CD4-positive, CD25-positive, alpha-beta regulatory T cell (primary cell): ENCODE measurements at regions not wholly inside any gene's neighbourhood (a gene's known extent, or its start where the extent isn't known, plus 50 kb on each side); places are given as distances from the start of the nearest gene placed in this dataset.

Source experiments
- ATAC-seq, 2 donors: fragments of 150-1000 bp; cut with Tn5 transposase; one replicate each; pipeline ENCODE4 v1.10.0; 2021; ENCODE audit warnings: low read depth in 2 of 2, moderate number of reproducible peaks in 2 of 2, moderate library complexity in 1 of 2
- DNase-seq, 3 donors: peaks; one replicate each; pipeline versions ENCODE4 v3.0.0 to v3.0.0-alpha.2; 2012 to 2022; ENCODE audit warnings: mixed read lengths in 1 of 3
- H3K27ac ChIP-seq: one replicate; pipeline ENCODE4 v1.7.0; 2013; ENCODE audit warnings: mild to moderate bottlenecking, low read length; ENCODE audit not compliant: insufficient read depth, poor library complexity, severe bottlenecking
- H3K27me3 ChIP-seq: one replicate; pipeline ENCODE4 v1.7.0; 2013; ENCODE audit warnings: low read length; ENCODE audit not compliant: control insufficient read depth, insufficient read depth
- H3K36me3 ChIP-seq: one replicate; pipeline ENCODE4 v1.7.0; 2013; ENCODE audit warnings: mild to moderate bottlenecking, low read length, moderate library complexity; ENCODE audit not compliant: control insufficient read depth, insufficient read depth
- H3K4me1 ChIP-seq: 2 replicates; pipeline ENCODE4 v1.7.0; 2013; ENCODE audit warnings: mild to moderate bottlenecking, low read length; ENCODE audit not compliant: insufficient read depth, control insufficient read depth, poor library complexity, severe bottlenecking
- H3K4me3 ChIP-seq: one replicate; pipeline ENCODE4 v1.7.0; 2013; ENCODE audit warnings: low read depth, mild to moderate bottlenecking, low read length, moderate library complexity
- H3K9me3 ChIP-seq, 2 experiments: 1 replicate in 1 of 2; 2 replicates in 1 of 2; pipeline ENCODE4 v1.7.0; 2013; ENCODE audit warnings: low read length in 2 of 2, mild to moderate bottlenecking in 1 of 2, moderate library complexity in 1 of 2; ENCODE audit not compliant: control insufficient read depth in 2 of 2
- H3K27ac Mint-ChIP-seq, 3 donors: one replicate each; pipeline ENCODE4 v1.8.0; 2020 to 2022; ENCODE audit warnings: mild to moderate bottlenecking in 3 of 3, mixed read lengths in 3 of 3, moderate library complexity in 2 of 3
- H3K27me3 Mint-ChIP-seq: one replicate; pipeline ENCODE4 v1.8.0; 2022; ENCODE audit warnings: mild to moderate bottlenecking, mixed read lengths
- H3K36me3 Mint-ChIP-seq: one replicate; pipeline ENCODE4 v1.8.0; 2020; ENCODE audit warnings: mixed read lengths
- H3K4me1 Mint-ChIP-seq, 4 donors: one replicate each; pipeline ENCODE4 v1.8.0; 2020 to 2022; ENCODE audit warnings: mixed read lengths in 4 of 4, mild to moderate bottlenecking in 1 of 4
- H3K4me3 Mint-ChIP-seq, 4 donors: one replicate each; pipeline ENCODE4 v1.8.0; 2020 to 2022; ENCODE audit warnings: mild to moderate bottlenecking in 4 of 4, mixed read lengths in 4 of 4, moderate library complexity in 3 of 4
- H3K9me3 Mint-ChIP-seq, 7 donors: one replicate each; pipeline ENCODE4 v1.8.0; 2020 to 2022; ENCODE audit warnings: mixed read lengths in 7 of 7, mild to moderate bottlenecking in 3 of 7, moderate library complexity in 2 of 7

DNA sequence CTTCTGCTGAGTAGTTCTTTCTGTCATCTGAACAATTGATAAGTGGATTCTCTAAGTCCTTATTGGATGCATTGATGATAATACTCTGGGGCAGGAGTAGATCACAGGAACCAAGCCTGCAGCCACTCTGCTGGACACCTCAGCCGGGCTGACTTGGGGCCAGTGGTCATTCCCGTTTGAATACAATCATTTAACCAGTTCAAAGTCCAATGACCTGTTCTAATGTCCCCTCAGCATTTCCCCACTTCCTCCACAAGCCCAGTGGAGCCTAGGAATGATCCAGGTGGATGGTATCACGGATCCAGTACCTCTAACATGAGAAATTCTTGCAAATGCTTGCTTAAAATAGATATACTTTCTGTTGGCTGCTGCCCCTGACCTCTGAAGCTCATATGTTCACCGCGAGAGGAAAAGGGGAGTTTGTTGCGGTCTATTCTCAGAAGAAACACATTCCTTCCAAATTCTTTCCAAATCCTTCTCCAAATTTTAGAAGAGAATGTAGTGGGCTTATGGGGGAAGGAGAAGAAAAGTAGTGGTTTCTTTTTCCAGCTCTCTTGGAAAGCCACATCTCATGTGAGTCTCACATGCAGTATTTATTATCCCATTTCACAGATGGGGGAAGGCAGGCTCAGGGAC lies 170.9 kb downstream of the INHBB start:
- no peaks in the 10 kb centered on the region for H3K4me1 ChIP-seq
- Mint-ChIP-seq H3K9me3 (no peaks in the 10 kb centered on the region), H3K36me3 (no peaks in the 10 kb centered on the region), H3K4me3 (no peak overlapping the region), H3K27me3 (peaks cover 4% of the 10 kb centered on the region), H3K4me1 (no peaks in the 10 kb centered on the region), H3K27ac (no peak overlapping the region)
- no peaks in the 10 kb centered on the region for H3K9me3 ChIP-seq
- DNase-seq (no peak), ATAC-seq (no peak)
- no peak overlapping the region for H3K27ac ChIP-seq
- no peak overlapping the region for H3K4me3 ChIP-seq
- H3K36me3 ChIP-seq: no peaks in the 10 kb centered on the region
- H3K27me3 ChIP-seq: no peaks in the 10 kb centered on the region

GRCh38 chr2:120517751-120518469 lies 172.0 kb downstream of the INHBB start:
- Mint-ChIP-seq H3K4me1 (no peaks in the 10 kb centered on the region), H3K4me3 (no peak overlapping the region), H3K36me3 (no peaks in the 10 kb centered on the region), H3K27me3 (peaks cover 4% of the 10 kb centered on the region), H3K27ac (no peak overlapping the region), H3K9me3 (peaks cover 0 to 2% (median 0%) of the 10 kb centered on the region in 7 donors)
- H3K27ac ChIP-seq: no peak overlapping the region
- no peaks in the 10 kb centered on the region for H3K36me3 ChIP-seq
- H3K4me3 ChIP-seq: no peak overlapping the region
- no peaks in the 10 kb centered on the region for H3K4me1 ChIP-seq
- DNase-seq: no peak
- ATAC-seq: no peak
- no peaks in the 10 kb centered on the region for H3K9me3 ChIP-seq
- no peaks in the 10 kb centered on the region for H3K27me3 ChIP-seq

DNA sequence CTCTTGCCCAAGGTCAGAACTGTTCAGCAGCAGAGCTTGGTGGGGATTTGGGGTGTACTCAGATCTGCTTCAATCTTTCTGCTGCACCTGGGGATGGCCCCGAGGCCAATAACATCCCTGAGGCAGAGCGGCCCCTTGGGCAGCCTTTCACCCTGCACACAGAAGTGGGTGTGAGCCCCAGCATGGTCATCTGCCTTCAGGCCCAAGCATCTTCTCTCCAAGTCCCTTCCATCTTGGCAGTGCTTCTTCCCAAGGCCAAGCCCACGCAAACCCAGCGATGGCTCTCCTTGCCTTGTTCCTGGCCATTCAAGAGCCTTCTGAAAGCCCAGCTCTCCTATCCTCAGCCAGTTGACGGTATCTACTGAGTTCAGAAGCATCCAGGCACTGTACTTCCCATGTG lies 172.9 kb downstream of the INHBB start:
- H3K4me3 Mint-ChIP-seq: no peak overlapping the region
- H3K27ac Mint-ChIP-seq: no peak overlapping the region
- Histone ChIP-seq H3K36me3 (no peaks in the 10 kb centered on the region), H3K27me3 (no peaks in the 10 kb centered on the region), H3K9me3 (no peaks in the 10 kb centered on the region), H3K4me1 (no peaks in the 10 kb centered on the region), H3K4me3 (no peak overlapping the region), H3K27ac (no peak overlapping the region)
- no peaks in the 10 kb centered on the region for H3K4me1 Mint-ChIP-seq
- ATAC-seq (no peak), DNase-seq (no peak)
- H3K9me3 Mint-ChIP-seq: peaks cover 0 to 2% (median 0%) of the 10 kb centered on the region in 7 donors
- no peaks in the 10 kb centered on the region for H3K36me3 Mint-ChIP-seq
- H3K27me3 Mint-ChIP-seq: peaks cover 4% of the 10 kb centered on the region

GRCh38 chr2:120519469-120519868 lies 173.5 kb downstream of the INHBB start:
- H3K4me3 ChIP-seq: no peak overlapping the region
- no peaks in the 10 kb centered on the region for H3K27me3 ChIP-seq
- no peaks in the 10 kb centered on the region for H3K36me3 Mint-ChIP-seq
- H3K36me3 ChIP-seq: no peaks in the 10 kb centered on the region
- H3K9me3 Mint-ChIP-seq: peaks cover 0 to 2% (median 0%) of the 10 kb centered on the region in 7 donors
- H3K27me3 Mint-ChIP-seq: peaks cover 4% of the 10 kb centered on the region
- no peak overlapping the region for H3K27ac Mint-ChIP-seq
- peak overlapping the region in 1 of 4 donors; percentile 86 for H3K4me3 Mint-ChIP-seq
- no peak for ATAC-seq
- no peak for DNase-seq
- H3K9me3 ChIP-seq: no peaks in the 10 kb centered on the region
- no peaks in the 10 kb centered on the region for H3K4me1 Mint-ChIP-seq
- H3K27ac ChIP-seq: no peak overlapping the region
- H3K4me1 ChIP-seq: no peaks in the 10 kb centered on the region

- Histone ChIP-seq H3K4me3 (no peak overlapping the region), H3K36me3 (no peaks in the 10 kb centered on the region), H3K27me3 (no peaks in the 10 kb centered on the region), H3K27ac (no peak overlapping the region), H3K9me3 (no peaks in the 10 kb centered on the region), H3K4me1 (no peaks in the 10 kb centered on the region)
- DNase-seq (no peak), ATAC-seq (no peak)
- H3K36me3 Mint-ChIP-seq: no peaks in the 10 kb centered on the region
- H3K27me3 Mint-ChIP-seq: peaks cover 11% of the 10 kb centered on the region
- H3K4me1 Mint-ChIP-seq: no peaks in the 10 kb centered on the region
- H3K9me3 Mint-ChIP-seq: peaks cover 0 to 2% (median 0%) of the 10 kb centered on the region in 7 donors
- H3K27ac Mint-ChIP-seq: no peak overlapping the region
- H3K4me3 Mint-ChIP-seq: no peak overlapping the region
Measured at GRCh38 chr2:120520454-120520853, 174.5 kb downstream of the INHBB start.

DNA sequence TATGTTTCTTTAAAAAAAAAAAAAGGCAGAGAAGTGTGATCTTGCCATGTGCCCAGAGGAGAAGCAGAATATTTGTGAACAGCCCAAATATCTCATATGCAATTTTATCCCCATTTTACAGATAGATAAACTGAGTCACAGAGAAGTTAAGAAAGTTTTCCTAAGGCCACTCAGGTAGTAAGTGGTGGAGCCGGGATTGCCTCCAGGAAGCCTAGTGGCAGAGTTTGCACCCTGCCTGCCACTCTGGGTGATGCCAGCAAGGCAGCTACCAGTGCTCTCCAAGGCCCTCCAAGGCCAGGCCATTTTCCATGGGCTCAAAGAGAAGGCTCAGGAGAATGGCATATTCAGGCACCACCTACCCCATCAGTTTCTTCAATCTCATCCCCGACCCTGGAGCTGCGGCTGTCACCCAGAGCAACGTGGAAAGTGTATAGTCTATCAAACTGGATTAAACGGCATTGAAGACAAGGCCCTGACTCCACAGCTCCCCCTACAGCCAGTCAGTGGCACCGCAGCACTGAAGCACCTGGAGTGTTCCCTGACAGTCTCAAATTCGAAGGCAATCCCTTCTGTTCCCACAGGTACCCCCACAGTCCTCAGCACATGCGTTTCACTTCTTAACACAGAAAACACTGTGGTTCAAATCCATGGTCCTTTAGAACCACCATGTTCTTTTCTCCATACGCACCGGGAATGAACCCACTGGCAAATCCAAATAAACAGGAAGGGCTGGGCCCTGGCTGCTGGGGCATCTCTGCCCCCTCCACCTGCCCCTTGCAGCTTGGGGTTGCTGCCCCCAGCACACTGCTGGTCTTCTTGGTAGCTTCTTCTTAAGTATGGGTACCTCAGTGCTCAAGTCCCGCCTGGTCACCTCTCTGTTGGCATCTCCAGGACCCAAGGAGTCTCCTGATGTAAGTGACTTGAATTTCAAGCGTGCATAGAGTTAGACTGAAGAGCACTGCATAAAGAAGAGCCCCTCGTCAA lies 175.3 kb downstream of the INHBB start:
- no peaks in the 10 kb centered on the region for H3K36me3 ChIP-seq
- no peak for ATAC-seq
- no peaks in the 10 kb centered on the region for H3K4me1 Mint-ChIP-seq
- DNase-seq: peak in 1 of 3 donors; percentile 24
- no peak overlapping the region for H3K27ac ChIP-seq
- no peaks in the 10 kb centered on the region for H3K36me3 Mint-ChIP-seq
- peaks cover 11% of the 10 kb centered on the region for H3K27me3 Mint-ChIP-seq
- H3K9me3 Mint-ChIP-seq: peaks cover 0 to 2% (median 0%) of the 10 kb centered on the region in 7 donors
- no peaks in the 10 kb centered on the region for H3K4me1 ChIP-seq
- H3K4me3 Mint-ChIP-seq: no peak overlapping the region
- no peak overlapping the region for H3K4me3 ChIP-seq
- no peak overlapping the region for H3K27ac Mint-ChIP-seq
- no peaks in the 10 kb centered on the region for H3K9me3 ChIP-seq
- no peaks in the 10 kb centered on the region for H3K27me3 ChIP-seq

- no peak overlapping the region for H3K4me3 Mint-ChIP-seq
- H3K4me1 Mint-ChIP-seq: no peaks in the 10 kb centered on the region
- peaks cover 11% of the 10 kb centered on the region for H3K27me3 Mint-ChIP-seq
- Histone ChIP-seq H3K4me1 (no peaks in the 10 kb centered on the region), H3K27ac (no peak overlapping the region), H3K27me3 (no peaks in the 10 kb centered on the region), H3K9me3 (no peaks in the 10 kb centered on the region), H3K36me3 (no peaks in the 10 kb centered on the region), H3K4me3 (no peak overlapping the region)
- peaks cover 0 to 2% (median 0%) of the 10 kb centered on the region in 7 donors for H3K9me3 Mint-ChIP-seq
- DNase-seq: no peak
- no peak for ATAC-seq
- H3K36me3 Mint-ChIP-seq: no peaks in the 10 kb centered on the region
- H3K27ac Mint-ChIP-seq: peak overlapping the region in 1 of 3 donors; percentile 1
Measured at GRCh38 chr2:120522151-120522751, 176.3 kb downstream of the INHBB start.
